GM21423 (cell line): ENCODE measurements at regions not wholly inside any gene's neighbourhood (a gene's known extent, or its start where the extent isn't known, plus 50 kb on each side); places are given as distances from the start of the nearest gene placed in this dataset.
A peak's percentile ranks its signal among the peaks of the same experiment; 100 is the strongest.
"Not testable (repeated sequence)": the region's sequence is repeated elsewhere in the genome, so short reads cannot be mapped to it uniquely, and the experiment has no call there.

Experiments used
- ATAC-seq: cut with Tn5 transposase; IDR thresholded peaks from one replicate; pipeline ENCODE4 v1.9.1; 2021; ENCODE audit warnings: mild to moderate bottlenecking, moderate library complexity; ENCODE audit not compliant: unreplicated experiment

DNA sequence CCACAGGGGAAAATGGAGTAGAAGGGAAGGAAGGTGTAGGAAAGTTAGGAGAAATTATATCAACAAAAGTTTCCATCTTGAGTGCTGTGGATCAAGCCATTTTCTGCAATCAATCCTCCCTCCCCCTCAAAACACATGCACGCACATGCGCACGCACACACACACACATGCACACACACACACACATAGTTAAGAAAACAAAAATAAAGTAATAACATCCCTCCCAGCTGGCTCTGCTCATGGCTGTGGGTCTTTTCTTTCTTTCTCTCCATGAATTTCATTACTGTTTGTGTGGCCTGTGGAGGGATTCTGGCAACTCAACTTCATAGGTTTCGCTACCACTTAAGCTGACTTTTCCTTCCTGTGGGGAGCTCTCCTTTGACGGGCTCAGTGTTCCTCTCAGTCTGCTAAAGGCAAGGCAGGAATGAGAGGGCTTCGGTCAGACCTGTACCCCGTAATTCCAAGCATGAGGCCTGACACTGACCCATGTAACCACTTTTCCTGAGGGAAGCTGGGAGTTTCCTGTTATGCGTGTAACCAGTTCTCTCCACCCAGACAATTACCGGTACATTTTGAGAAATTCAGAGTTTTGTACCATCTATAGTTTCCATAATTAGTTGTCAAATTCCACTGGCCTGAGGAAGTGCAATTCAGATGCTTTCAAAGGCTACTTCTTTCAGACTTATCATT, 79.8 kb downstream of the ZNF92 start:
- ATAC-seq, result no peak

DNA sequence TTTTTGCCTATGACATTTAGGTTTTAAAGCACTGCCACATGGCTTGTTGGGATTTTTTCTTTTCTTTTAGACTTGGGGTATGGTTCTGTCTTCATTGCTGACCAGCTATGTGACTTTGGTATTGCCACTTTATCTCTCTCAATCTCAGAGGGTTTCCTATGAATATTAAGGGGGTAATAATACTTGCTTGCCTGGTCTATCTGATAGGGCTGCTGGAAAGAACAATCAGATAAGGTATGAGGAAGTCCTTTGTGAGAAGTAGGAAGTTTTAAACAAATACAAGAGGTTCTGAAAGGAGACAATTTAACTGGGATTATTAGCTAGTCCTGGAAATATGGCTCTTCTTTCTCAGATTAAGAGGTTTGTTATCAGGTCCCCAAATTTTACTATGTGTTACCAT, 80.8 kb downstream of the ZNF92 start:
- no peak for ATAC-seq

DNA sequence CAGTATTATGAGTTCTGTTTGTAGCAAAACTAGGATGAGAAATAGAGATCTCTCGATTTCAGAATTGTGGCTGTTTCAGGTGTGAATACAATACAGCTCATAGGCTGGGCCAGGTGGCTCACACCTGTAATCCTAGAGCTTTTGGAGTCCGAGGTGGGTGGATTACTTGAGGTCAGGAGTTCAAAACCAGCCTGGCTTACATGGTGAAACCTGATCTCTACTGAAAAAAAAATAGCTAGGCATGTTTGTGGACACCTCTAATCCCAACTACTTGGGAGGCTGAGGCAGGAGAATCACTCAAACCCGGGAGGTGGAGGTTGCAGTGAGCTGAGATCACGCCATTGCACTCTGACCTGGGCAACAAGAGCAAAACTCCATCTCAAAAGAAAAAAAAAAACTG, 81.4 kb downstream of the ZNF92 start:
- ATAC-seq, result not testable (repeated sequence)

DNA sequence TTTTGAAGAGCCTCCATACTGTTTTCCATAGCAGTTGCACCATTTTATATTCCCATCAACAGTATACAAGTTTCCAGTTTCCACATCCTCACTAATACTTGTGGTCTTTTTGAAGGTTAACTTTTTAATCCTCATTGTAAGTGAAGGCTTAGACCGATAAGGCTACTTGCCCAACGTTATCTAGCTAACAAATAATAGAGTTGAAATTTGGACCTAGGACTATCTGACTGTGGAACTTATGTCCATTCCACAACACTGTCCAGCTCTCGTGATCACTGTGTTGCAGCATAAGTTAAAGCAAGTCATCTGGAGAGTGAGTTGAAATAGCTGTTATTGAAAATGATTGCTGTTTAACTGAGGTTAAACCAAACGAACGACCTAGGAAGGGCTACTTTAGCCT, 84.0 kb downstream of the ZNF92 start:
- no peak for ATAC-seq

DNA sequence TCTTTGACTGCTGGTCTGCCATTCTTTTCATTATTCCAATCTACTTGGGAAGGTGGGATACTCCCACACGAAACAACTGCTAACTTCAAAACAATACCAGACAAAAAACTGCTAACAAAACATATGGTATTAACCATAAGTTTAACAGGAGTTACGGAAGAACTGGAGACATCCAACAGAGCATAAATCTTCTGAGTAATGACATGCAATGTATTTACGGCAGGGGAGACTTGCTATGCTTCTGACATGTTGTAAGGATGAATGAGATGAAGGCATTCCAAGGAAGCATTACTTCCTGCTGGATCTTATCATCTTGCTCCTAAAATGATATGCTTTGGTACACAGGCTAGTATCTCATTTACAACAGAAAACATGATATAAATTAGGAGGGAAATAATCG, 85.8 kb downstream of the ZNF92 start:
- ATAC-seq, result no peak

DNA sequence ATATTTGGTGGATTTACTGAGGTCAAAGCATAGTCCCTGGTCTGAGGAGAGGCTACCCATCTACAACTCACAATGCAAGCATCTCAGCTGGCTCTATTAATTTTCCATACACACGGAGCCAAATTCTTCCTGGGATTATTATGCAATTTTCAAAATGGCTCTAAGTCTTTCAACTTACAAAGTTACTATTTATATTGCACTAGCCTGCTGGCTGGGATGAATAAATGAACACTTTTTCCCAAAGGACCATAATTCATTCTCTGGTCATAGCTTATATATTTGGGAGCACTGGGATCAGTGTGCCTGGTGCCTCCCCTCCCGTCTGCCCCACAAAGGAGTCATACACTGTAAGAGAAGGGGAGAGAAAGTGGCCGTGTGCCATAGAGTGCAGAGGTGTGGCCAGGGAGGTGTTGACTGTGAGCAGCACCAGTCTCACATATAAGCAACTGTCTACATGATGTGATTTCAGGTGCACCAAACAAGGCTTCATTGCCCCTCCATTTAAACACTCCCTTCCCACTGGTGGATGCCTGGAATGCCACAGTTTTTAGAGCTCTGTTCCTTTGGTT, 88.6 kb downstream of the ZNF92 start:
- no peak for ATAC-seq

DNA sequence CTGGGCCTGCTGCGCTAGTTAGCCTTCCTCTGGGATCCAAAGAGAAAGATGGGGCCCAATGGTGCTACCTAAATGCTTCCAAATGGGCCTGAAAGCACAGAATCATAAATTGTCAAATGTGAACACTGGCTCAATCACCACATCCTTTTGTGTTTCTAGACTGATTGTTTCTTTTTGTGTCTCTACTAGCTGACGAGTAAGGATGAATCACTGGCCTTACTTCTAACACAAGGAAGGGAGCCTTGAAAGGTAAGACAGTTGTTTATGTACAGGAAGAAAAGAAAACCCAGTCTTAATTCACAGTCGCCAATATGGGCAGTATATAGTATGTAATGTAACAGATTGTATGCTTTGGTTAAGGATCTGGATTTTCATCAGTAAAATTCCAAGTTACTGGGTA, 89.5 kb downstream of the ZNF92 start:
- no peak for ATAC-seq

DNA sequence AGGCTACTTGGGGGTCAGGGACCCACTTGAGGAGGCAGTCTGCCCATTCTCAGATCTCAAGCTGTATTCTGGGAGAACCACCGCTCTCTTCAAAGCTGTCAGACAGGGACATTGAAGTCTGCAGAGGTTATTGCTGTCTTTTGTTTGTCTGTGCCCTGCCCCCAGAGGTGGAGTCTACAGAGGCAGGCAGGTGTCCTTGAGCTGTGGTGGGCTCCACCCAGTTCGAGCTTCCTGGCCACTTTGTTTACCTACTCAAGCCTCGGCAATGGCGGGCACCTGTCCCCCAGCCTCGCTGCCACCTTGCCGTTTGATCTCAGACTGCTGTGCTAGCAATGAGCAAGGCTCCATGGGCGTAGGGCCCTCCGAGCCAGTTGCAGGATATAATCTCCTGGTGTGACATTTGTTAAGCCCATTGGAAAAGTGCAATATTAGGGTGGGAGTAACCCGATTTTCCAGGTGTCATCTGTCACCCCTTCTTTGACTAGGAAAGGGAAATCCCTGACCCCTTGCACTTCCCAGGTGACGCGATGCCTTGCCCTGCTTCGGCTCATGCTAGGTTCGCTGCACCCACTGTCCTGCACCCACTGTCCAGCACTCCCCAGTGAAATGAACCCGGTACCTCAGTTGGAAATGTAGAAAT, 96.4 kb downstream of the ZNF92 start:
- ATAC-seq, result not testable (repeated sequence)

DNA sequence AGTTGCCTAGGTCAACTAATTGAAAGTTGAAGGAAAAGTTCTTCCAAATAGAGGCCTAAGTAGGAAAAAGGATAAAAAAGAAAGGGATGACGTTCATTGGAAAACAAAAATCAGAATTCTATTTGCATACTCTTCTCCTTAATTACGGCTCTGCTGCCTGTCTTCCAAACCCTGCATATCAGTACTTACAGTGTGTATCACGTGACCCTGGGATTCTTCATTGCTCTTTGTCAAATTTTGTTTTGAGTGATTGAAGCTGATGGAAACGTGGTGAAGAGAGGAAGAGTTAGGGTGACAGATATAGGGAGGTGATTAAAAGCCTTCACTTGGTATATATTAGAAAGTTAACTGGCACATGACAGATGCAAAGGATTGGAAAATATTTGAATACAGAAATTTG, 97.9 kb downstream of the ZNF92 start:
- ATAC-seq, result no peak

DNA sequence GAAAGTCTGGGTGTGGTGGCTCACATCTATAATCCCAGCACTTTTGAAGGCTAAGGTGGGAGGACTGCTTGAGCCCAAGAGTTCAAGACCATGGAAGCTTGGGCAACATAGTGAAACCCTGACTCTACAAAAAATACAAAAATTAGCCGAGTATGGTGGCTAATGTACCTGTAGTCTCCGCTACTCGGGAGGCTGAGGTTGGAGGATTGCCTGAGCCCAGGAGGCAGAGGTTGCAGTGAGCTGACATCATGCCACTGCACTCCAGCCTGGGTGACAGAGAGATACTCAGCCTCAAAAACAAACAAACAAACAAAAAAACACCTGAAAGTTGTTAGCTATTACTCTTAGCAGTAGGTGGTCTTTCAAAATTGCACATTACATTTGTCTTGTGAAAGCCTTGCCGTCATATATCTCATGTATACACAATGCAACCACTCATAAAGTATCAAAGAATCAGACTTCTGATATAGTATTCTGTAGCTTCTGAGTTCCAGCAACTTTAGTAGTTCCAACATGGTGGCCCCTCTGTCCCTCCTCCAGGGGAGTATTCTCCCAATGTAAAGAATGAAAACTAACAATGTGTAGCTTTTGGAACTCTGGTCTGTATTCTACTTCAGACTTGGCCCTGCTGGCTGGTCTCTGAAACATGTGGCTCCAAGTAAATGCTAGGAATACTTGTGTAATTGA, 101.5 kb downstream of the ZNF92 start:
- ATAC-seq, result no peak

DNA sequence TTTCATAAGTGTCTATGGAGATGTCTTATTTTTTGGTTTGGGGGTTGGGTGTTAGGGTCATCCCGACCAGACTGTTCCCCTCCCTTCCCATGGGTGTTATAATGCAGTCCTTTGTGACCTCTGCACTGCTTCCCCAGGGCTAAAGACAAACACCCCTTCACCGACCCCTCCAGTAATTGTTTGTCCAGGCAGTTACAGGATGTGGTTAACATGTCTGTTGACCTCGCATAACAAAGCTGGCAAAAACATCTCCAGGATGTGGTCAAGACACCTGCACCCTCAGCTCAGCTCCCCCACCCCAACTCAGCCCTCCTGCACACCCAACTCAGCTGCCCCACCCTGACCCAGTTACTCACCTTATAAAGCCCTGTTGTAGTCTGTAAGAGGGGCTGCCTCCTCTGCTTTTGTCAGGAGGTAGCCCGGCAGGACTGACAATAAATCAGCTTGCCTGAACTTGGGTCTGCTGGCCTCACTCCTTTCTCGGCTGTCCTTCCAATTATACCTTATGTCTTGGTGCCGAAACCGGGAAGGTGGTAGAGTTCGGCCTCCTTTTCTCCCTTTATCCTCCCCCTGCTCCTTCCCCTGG, 102.2 kb downstream of the ZNF92 start:
- ATAC-seq, result peak; percentile 98

DNA sequence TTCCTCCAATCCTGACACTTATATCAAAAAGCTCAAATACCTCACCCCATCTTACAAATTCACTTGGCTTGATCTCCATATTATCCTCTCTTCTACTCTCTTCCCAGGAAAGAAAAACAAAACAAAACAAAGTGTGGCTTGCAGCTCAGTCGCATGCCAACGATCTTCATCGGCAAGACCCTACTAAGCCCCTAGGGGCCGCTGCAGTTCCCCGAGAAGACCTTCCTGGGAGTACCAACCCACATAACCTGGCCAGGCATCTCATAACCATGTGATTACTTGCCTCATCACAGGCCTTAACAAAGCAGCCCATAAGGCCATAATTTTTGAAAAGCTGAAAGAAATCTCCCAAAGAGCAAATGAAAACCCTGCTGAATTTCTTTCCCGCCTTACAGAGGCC, 103.7 kb downstream of the ZNF92 start:
- no peak for ATAC-seq

DNA sequence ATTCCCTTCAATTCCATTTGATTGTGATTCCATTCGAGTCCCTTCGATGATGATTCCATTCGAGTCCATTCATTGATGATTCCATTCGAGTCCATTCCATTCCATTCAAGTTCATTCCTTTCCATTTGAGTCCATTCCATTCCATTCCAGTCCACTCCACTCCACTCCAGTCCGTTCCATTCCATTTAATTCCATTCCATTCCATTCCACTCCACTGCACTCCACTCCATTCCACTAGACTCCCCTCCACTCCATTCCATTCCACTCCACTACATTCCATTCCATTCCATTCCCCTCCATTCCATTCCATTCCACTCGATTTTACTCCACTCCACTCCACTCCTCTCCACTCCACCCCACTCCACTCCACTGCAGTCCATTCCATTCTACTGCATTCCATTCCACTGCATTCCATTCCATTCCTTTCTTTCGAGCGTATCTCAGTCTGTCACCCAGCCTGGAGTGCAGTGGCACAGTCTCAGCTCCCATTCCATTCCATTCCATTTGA, 115.7 kb downstream of the ZNF92 start:
- no peak for ATAC-seq

DNA sequence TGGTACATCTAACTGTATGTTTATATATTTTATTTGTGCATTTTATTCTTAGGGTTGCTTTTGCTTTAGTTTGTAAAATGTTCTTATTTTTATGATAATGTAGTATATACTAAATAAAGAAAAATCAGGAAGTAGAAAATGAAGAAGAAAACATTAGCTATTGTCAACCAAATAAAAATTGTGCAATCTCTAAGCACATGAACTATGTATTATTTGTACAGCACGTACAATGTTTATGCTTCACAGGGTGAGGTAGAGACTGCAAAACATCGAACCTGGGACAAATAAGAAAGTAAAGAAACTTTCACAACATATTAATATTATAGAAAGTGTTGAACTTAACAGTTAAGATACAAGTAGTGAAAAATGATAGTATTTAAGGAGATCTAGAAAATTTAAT, 123.0 kb downstream of the ZNF92 start:
- not testable (repeated sequence) for ATAC-seq

DNA sequence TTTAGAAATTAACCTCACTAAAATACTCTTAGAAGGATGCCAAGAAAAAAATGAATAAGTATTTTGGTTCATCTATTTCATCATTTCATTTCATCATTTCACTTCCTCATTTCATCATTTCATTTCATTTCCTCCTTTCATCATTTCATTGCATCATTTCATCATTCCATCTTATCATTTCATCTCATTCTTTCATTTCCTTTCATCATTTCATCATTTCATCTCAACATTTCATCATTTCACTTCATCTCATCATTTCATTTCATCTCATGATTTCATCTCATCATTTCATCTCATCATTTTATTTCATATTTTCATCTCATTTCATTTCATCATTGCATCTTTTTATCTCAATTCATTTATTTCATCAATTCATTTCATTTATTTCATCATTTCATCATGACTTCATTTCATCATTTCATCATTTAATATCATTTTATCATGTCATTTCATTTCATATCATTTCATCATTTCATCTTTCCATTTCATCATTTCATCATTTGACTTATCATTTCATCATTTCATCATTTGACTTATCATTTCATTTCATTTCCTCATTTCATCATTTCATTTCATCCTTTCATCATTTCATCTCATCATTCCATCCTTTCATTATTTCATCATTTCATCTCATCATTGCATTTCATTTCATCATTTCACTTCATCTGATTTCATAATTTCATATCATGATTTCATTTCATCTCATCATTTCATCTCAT, 129.9 kb downstream of the ZNF92 start:
- ATAC-seq, result no peak

DNA sequence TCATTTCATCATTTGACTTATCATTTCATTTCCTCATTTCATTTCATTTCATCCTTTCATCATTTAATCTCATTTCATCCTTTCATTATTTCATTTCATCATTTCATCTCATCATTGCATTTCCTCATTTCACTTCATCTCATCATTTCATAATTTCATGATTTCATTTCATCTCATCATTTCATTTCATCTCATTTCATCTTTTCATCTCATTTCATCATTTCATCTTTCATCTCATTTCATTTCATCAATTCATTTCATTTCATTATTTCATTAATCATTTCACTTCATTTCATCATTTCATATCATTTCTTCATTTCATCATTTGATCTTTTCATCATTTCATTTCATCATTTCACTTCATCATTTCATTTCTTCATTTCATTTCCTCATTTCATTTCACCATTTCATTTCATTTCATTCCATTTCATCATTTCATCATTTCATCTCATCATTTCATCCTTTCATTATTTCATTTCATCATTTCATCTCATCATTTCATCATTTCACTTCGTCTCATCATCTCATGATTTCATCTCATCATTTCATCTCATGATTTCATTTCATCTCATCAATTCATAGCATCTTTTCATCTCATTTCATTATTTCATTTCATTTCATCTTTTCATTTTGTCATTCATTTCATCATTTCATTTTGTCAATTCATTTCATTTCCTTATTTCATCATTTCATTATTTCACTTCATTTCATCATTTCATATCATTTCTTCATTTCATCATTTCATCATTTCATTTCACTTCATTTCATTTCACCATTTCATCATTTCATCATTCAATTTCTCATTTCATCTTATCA, 131.1 kb downstream of the ZNF92 start:
- ATAC-seq, result not testable (repeated sequence)

DNA sequence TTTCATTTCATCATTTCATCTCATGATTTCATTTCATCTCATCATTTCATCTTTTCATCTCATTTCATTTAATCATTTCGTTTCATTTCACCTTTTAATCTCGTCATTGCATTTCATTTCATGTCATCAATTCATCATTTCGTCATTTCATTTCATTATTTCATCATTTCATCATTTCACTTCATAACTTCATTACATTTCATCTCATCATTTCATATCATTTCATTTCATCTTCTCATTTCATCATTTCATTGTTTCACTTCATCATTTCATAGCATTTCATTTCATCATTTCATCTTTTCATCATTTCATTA, 131.6 kb downstream of the ZNF92 start:
- ATAC-seq, result not testable (repeated sequence)

DNA sequence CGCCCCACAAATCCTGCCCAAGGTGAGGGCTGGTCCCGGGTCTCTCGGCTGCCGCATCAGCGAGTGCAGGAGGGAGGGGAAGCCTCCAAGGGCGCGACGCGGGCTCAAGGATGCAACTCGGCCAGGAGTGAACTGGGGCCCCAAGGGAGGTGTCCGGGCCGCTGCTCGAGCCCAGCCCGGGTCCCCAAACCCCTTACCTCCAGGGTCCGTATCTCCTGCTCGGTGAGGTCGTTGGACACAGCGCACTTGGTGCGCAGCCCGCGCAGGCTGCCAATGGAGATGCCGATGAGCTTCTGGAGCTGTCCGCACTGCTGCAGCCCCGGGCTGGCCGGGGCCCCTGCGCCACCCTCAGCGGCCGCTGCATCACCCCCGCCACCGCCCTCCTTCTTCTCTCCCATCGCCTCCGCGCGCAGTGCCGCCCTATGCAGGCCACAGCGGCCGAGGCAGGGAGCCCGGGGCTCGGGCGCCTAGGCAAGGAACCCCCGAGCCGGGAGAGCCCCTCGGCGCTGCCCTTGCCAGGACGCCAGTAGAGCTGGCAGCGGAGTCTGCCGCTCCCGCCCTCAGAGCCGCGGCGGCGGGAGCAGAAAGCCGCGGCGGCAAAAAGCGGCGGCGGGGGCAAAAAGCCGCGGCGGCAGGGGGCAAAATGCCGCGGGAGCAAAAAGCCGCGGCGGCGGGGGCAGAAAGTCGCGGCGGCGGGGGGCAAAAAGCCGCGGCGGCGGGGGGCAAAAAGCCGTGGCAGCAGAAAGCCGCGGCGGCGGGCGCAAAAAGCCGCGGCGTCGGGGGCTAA, 135.1 kb downstream of the ZNF92 start:
- not testable (repeated sequence) for ATAC-seq
